Fibroblast of lung (primary cell): ENCODE measurements at regions not wholly inside any gene's neighbourhood (a gene's known extent, or its start where the extent isn't known, plus 50 kb on each side); places are given as distances from the start of the nearest gene placed in this dataset.

ENCODE experiments used
- EZH2 ChIP-seq: IDR thresholded peaks from 2 replicates; pipeline ENCODE4 v1.5.1; 2012; ENCODE audit warnings: low read length, control low read depth, mild to moderate bottlenecking; ENCODE audit errors: missing control alignments
- TF ChIP-seq, protein P1 (sequence below), 2 donors: IDR thresholded peaks in 1 of 2; conservative IDR thresholded peaks in 1 of 2; 1 replicate in 1 of 2; 2 replicates in 1 of 2; pipeline ENCODE4 v1.5.1; 2011 to 2012; ENCODE audit warnings: low read length in 2 of 2, control low read depth in 1 of 2, inconsistent platforms in 1 of 2, low read depth in 1 of 2, mild to moderate bottlenecking in 1 of 2

DNA sequence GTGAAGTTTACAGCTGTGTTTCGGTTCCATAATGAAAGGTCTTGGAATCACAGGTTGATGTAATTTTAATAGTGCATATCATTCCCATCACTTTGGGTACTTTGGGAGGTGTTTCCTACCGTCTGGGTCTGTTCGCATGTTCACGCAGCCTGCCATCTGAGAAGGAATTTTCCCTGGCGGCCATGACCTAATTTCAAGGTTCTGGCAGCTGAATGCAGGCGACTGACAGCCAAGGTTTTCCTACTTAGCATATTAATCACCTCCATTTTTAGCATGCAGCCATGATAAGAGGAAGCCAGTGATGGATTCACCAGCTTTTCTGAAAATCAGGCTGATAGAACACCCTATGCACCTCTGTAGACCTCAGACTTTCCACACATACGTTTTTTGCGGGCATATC lies 319.1 kb upstream of the TMEM229A start:
- TF ChIP-seq EZH2 = no peak
- TF ChIP-seq, protein P1, sequence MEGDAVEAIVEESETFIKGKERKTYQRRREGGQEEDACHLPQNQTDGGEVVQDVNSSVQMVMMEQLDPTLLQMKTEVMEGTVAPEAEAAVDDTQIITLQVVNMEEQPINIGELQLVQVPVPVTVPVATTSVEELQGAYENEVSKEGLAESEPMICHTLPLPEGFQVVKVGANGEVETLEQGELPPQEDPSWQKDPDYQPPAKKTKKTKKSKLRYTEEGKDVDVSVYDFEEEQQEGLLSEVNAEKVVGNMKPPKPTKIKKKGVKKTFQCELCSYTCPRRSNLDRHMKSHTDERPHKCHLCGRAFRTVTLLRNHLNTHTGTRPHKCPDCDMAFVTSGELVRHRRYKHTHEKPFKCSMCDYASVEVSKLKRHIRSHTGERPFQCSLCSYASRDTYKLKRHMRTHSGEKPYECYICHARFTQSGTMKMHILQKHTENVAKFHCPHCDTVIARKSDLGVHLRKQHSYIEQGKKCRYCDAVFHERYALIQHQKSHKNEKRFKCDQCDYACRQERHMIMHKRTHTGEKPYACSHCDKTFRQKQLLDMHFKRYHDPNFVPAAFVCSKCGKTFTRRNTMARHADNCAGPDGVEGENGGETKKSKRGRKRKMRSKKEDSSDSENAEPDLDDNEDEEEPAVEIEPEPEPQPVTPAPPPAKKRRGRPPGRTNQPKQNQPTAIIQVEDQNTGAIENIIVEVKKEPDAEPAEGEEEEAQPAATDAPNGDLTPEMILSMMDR (conservative IDR thresholded peaks at IDR 0.05 in 1 of 2, IDR thresholded peaks at IDR 0.05 in 1 of 2; ENCODE audit: low read depth in 1 of 2, low read length in 2 of 2) = no peak
